ENCODE measurements at regions not wholly inside any gene's neighbourhood (a gene's known extent, or its start where the extent isn't known, plus 50 kb on each side); places are given as distances from the start of the nearest gene placed in this dataset.

- TF ChIP-seq TEAD1 (CRISPR knock-in tag; IDR thresholded peaks at IDR 0.05) = no peak
- TF ChIP-seq ERG (CRISPR knock-in tag; IDR thresholded peaks at IDR 0.05) = no peak
- TF ChIP-seq FOXK1 (CRISPR knock-in tag; IDR thresholded peaks at IDR 0.05) = no peak
- no peak for TF ChIP-seq NR3C1 (CRISPR knock-in tag; conservative IDR thresholded peaks at IDR 0.05; ENCODE audit: low read depth)
- Mint-ChIP-seq H3K36me3 (no peaks in the 10 kb centered on the region), H3K27me3 (ENCODE audit: low read depth) (no peaks in the 10 kb centered on the region), H3K4me3 (no peak overlapping the region), H3K27ac (no peak overlapping the region), H3K9me3 (no peaks in the 10 kb centered on the region), H3K4me1 (no peaks in the 10 kb centered on the region)
- ChIA-PET CTCF (no interaction called here), POLR2A (no interaction called here)
- DNase-seq (ENCODE audit: low spot score) (no peak), ATAC-seq (no peak)
Observed at GRCh38 chr6:114827135-114827534, 484.3 kb upstream of the HS3ST5 start.

GRCh38 chr6:114824409-114824808, 481.6 kb upstream of the HS3ST5 start:
- ATAC-seq (no peak), DNase-seq (ENCODE audit: low spot score) (no peak)
- ChIA-PET CTCF (no interaction called here), POLR2A (no interaction called here)
- Mint-ChIP-seq H3K27me3 (ENCODE audit: low read depth) (no peaks in the 10 kb centered on the region), H3K4me1 (no peaks in the 10 kb centered on the region), H3K4me3 (no peak overlapping the region), H3K9me3 (no peaks in the 10 kb centered on the region), H3K27ac (no peak overlapping the region), H3K36me3 (no peaks in the 10 kb centered on the region)
- no peak for TF ChIP-seq TEAD4 (CRISPR knock-in tag; IDR thresholded peaks at IDR 0.05)
- no peak for TF ChIP-seq ZNF219 (CRISPR knock-in tag; IDR thresholded peaks at IDR 0.05; ENCODE audit: borderline replicate concordance)
- no peak for TF ChIP-seq USF1 (CRISPR knock-in tag; IDR thresholded peaks at IDR 0.05)
- TF ChIP-seq GABPB1 (CRISPR knock-in tag; IDR thresholded peaks at IDR 0.05) = no peak
- no peak for TF ChIP-seq FOXK1 (CRISPR knock-in tag; IDR thresholded peaks at IDR 0.05)
- no peak for TF ChIP-seq ZNF317 (CRISPR knock-in tag; IDR thresholded peaks at IDR 0.05; ENCODE audit: borderline replicate concordance, low read depth)
- TF ChIP-seq NR1H2 (CRISPR knock-in tag; IDR thresholded peaks at IDR 0.05) = no peak
- TF ChIP-seq ZNF138 (CRISPR knock-in tag; conservative IDR thresholded peaks at IDR 0.05) = no peak
- TF ChIP-seq HMGA2 (CRISPR knock-in tag; IDR thresholded peaks at IDR 0.05) = no peak
- no peak for TF ChIP-seq AR (CRISPR knock-in tag; IDR thresholded peaks at IDR 0.05)
- no peak for TF ChIP-seq CREM (CRISPR knock-in tag; IDR thresholded peaks at IDR 0.05)
- TF ChIP-seq GTF2I (CRISPR knock-in tag; conservative IDR thresholded peaks at IDR 0.05) = no peak
- TF ChIP-seq IRF2 (CRISPR knock-in tag; IDR thresholded peaks at IDR 0.05; ENCODE audit: borderline replicate concordance, low read depth) = no peak
- TF ChIP-seq ESRRA (CRISPR knock-in tag; IDR thresholded peaks at IDR 0.05; ENCODE audit: borderline replicate concordance) = no peak
- TF ChIP-seq MYBL2 (CRISPR knock-in tag; IDR thresholded peaks at IDR 0.05) = no peak
- no peak for TF ChIP-seq RORB (CRISPR knock-in tag; IDR thresholded peaks at IDR 0.05)
- no peak for TF ChIP-seq ZNF396 (CRISPR knock-in tag; IDR thresholded peaks at IDR 0.05; ENCODE audit: borderline replicate concordance)
- no peak for TF ChIP-seq ELF4 (CRISPR knock-in tag; IDR thresholded peaks at IDR 0.05; ENCODE audit: low read depth)

- no peak for ATAC-seq
- no peak overlapping the region for H3K4me3 Mint-ChIP-seq
- H3K27me3 Mint-ChIP-seq (ENCODE audit: low read depth) = no peaks in the 10 kb centered on the region
- POLR2A ChIA-PET = no interaction called here
- no peak for DNase-seq (ENCODE audit: low spot score)
- peaks cover 3% of the 10 kb centered on the region; the same call in 1 of the 2 replicates for H3K36me3 Mint-ChIP-seq
- peaks cover 7% of the 10 kb centered on the region for H3K9me3 Mint-ChIP-seq
- no peak overlapping the region for H3K27ac Mint-ChIP-seq
- H3K4me1 Mint-ChIP-seq = no peaks in the 10 kb centered on the region
- CTCF ChIA-PET = no interaction called here
- TF ChIP-seq SOX15 (CRISPR knock-in tag; IDR thresholded peaks at IDR 0.05) (no peak), SMAD3 (CRISPR knock-in tag; IDR thresholded peaks at IDR 0.05; ENCODE audit: borderline replicate concordance) (no peak), NFATC4 (CRISPR knock-in tag; IDR thresholded peaks at IDR 0.05) (no peak), EMX1 (CRISPR knock-in tag; IDR thresholded peaks at IDR 0.05) (no peak), ATF2 (CRISPR knock-in tag; IDR thresholded peaks at IDR 0.05; ENCODE audit: borderline replicate concordance, low read depth) (no peak), NFE2L1 (CRISPR knock-in tag; IDR thresholded peaks at IDR 0.05) (no peak), JAZF1 (CRISPR knock-in tag; IDR thresholded peaks at IDR 0.05) (no peak), FOXK1 (CRISPR knock-in tag; IDR thresholded peaks at IDR 0.05) (no peak), E2F4 (CRISPR knock-in tag; IDR thresholded peaks at IDR 0.05; ENCODE audit: borderline replicate concordance, low read depth) (no peak), RELA (CRISPR knock-in tag; IDR thresholded peaks at IDR 0.05; ENCODE audit: borderline replicate concordance) (no peak)
Observed at GRCh38 chr6:114816678-114817077, 473.9 kb upstream of the HS3ST5 start.
